ENCODE measurements at regions not wholly inside any gene's neighbourhood (a gene's known extent, or its start where the extent isn't known, plus 50 kb on each side); places are given as distances from the start of the nearest gene placed in this dataset.

DNA sequence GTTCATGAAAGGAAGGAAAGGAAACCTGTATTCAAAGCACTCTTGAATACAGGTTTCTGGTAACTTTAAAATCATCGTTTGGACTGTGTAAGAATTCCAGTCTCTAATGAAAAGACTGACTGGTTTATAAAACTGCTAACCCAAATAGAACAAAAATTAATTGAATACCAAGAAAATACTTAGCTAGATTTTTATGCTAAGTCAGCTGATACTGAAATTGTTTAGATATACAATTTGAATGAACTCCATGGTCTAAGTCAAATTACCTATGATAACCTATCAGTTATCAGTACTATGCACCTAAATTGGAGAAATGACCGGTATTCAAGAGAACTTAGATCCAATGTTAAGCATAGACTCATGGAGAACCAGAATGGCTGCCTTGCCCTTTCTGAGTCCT lies 338.3 kb downstream of the RNF144B start:
- ChIA-PET POLR2A (no interaction called here), CTCF (no interaction called here)
- Mint-ChIP-seq H3K4me1 (ENCODE audit: low read depth) (no peaks in the 10 kb centered on the region), H3K9me3 (peaks cover 15% of the 10 kb centered on the region), H3K27ac (no peak overlapping the region), H3K36me3 (ENCODE audit: low read depth) (no peaks in the 10 kb centered on the region), H3K27me3 (no peaks in the 10 kb centered on the region), H3K4me3 (no peak overlapping the region)
- no peaks in the 10 kb centered on the region for H3K9me3 ChIP-seq (ENCODE audit: control insufficient read depth in 1 of 2, insufficient read depth in 1 of 2, low read length in 2 of 2)
- ATAC-seq (ENCODE audit: poor library complexity) (no peak), DNase-seq (no peak)
- no peak overlapping the region for H3K4me3 ChIP-seq (ENCODE audit: low read length)
- H3K27ac ChIP-seq (ENCODE audit: low read depth in 1 of 2, low read length in 2 of 2) = no peak overlapping the region
- intact Hi-C loops (cut with DNase I, micrococcal nuclease) = no loop called here
- no peaks in the 10 kb centered on the region for H3K4me1 ChIP-seq (ENCODE audit: insufficient read depth, low read length)
- no peaks in the 10 kb centered on the region for H3K27me3 ChIP-seq (ENCODE audit: control insufficient read depth in 1 of 2, insufficient read depth in 2 of 2, low read length in 2 of 2)
- no peaks in the 10 kb centered on the region for H3K36me3 ChIP-seq (ENCODE audit: insufficient read depth, low read length)
- TF ChIP-seq, protein P1, sequence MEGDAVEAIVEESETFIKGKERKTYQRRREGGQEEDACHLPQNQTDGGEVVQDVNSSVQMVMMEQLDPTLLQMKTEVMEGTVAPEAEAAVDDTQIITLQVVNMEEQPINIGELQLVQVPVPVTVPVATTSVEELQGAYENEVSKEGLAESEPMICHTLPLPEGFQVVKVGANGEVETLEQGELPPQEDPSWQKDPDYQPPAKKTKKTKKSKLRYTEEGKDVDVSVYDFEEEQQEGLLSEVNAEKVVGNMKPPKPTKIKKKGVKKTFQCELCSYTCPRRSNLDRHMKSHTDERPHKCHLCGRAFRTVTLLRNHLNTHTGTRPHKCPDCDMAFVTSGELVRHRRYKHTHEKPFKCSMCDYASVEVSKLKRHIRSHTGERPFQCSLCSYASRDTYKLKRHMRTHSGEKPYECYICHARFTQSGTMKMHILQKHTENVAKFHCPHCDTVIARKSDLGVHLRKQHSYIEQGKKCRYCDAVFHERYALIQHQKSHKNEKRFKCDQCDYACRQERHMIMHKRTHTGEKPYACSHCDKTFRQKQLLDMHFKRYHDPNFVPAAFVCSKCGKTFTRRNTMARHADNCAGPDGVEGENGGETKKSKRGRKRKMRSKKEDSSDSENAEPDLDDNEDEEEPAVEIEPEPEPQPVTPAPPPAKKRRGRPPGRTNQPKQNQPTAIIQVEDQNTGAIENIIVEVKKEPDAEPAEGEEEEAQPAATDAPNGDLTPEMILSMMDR (IDR thresholded peaks at IDR 0.05) = no peak

DNA sequence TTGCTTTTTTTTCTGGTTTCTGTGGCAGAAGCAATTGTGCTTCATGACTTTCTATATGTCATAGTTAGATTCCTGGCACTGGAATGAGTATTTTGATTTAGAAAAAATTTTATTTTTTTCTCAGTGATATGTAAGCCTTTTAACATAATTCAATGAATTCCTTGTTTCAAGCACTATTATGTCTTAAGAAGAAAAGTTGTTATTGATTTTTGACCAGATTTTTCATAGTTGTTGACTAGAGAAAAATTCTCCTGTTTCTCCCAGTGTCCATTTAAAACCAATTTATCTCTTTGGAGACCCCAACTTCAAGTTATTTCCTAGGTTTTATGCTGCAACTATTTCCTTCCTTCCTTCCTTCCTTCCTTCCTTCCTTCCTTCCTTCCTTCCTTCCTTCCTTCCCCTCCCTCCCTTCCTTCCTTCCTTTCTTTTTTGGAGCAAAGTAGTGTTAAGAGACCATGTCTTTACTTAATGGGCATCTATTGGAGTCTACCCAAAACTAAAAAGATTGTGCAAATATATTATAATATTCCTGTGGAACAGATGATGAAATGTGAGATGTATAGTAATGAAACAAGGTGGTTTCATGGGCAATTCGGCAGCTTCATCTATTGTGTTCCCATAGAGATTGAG lies 346.9 kb downstream of the RNF144B start:
- Histone ChIP-seq H3K27me3 (ENCODE audit: control insufficient read depth in 1 of 2, insufficient read depth in 2 of 2, low read length in 2 of 2) (no peaks in the 10 kb centered on the region), H3K4me3 (ENCODE audit: low read length) (no peak overlapping the region), H3K9me3 (ENCODE audit: control insufficient read depth in 1 of 2, insufficient read depth in 1 of 2, low read length in 2 of 2) (peaks cover 0 to 4% of the 10 kb centered on the region in 2 experiments), H3K4me1 (ENCODE audit: insufficient read depth, low read length) (no peaks in the 10 kb centered on the region), H3K27ac (ENCODE audit: low read depth in 1 of 2, low read length in 2 of 2) (no peak overlapping the region), H3K36me3 (ENCODE audit: insufficient read depth, low read length) (no peaks in the 10 kb centered on the region)
- intact Hi-C loops (cut with DNase I, micrococcal nuclease) = no loop called here
- CTCF ChIA-PET = no interaction called here
- POLR2A ChIA-PET = no interaction called here
- Mint-ChIP-seq H3K9me3 (peaks cover 7% of the 10 kb centered on the region), H3K36me3 (ENCODE audit: low read depth) (no peaks in the 10 kb centered on the region), H3K27ac (no peak overlapping the region), H3K4me3 (no peak overlapping the region), H3K4me1 (ENCODE audit: low read depth) (no peaks in the 10 kb centered on the region), H3K27me3 (no peaks in the 10 kb centered on the region)
- TF ChIP-seq, protein P1 (IDR thresholded peaks at IDR 0.05) = no peak
- no peak for ATAC-seq (ENCODE audit: poor library complexity)
- no peak for DNase-seq

DNA sequence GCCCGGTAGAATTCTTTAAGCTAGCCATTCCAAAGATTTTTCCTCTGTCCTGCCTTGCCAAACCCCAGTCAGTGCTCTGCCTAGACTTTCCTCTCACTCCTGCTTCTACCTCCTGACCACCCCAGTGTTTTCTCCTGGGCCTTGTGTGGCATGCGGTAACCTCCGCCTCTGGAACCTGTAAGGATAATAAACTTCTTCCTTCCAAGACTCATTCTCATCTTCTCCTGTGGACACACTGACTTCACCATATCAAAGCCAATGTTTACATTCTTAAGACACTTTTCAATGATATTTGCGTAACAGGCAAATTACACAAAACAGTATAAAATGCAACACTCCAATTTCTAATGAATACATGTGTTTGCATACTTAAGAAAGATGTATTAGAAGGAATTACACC lies 354.6 kb downstream of the RNF144B start:
- TF ChIP-seq, protein P1 (IDR thresholded peaks at IDR 0.05) = no peak
- H3K4me1 Mint-ChIP-seq (ENCODE audit: low read depth) = no peaks in the 10 kb centered on the region
- intact Hi-C loops (cut with DNase I, micrococcal nuclease) = no loop called here
- H3K27me3 ChIP-seq (ENCODE audit: control insufficient read depth in 1 of 2, insufficient read depth in 2 of 2, low read length in 2 of 2) = no peaks in the 10 kb centered on the region
- H3K9me3 Mint-ChIP-seq = peaks cover 4% of the 10 kb centered on the region
- H3K27ac Mint-ChIP-seq = no peak overlapping the region
- no peaks in the 10 kb centered on the region for H3K27me3 Mint-ChIP-seq
- H3K4me1 ChIP-seq (ENCODE audit: insufficient read depth, low read length) = no peaks in the 10 kb centered on the region
- no peaks in the 10 kb centered on the region for H3K36me3 ChIP-seq (ENCODE audit: insufficient read depth, low read length)
- H3K4me3 Mint-ChIP-seq = no peak overlapping the region
- no peak overlapping the region for H3K4me3 ChIP-seq (ENCODE audit: low read length)
- H3K27ac ChIP-seq (ENCODE audit: low read depth in 1 of 2, low read length in 2 of 2) = no peak overlapping the region
- H3K36me3 Mint-ChIP-seq (ENCODE audit: low read depth) = no peaks in the 10 kb centered on the region
- peaks cover 0 to 4% of the 10 kb centered on the region in 2 experiments for H3K9me3 ChIP-seq (ENCODE audit: control insufficient read depth in 1 of 2, insufficient read depth in 1 of 2, low read length in 2 of 2)
- ATAC-seq (ENCODE audit: poor library complexity) (no peak), DNase-seq (no peak)
- ChIA-PET CTCF (no interaction called here), POLR2A (no interaction called here)

Data from CD4-positive, alpha-beta T cell (primary cell).